H9 (cell line): ENCODE measurements at regions not wholly inside any gene's neighbourhood (a gene's known extent, or its start where the extent isn't known, plus 50 kb on each side); places are given as distances from the start of the nearest gene placed in this dataset.
A peak's percentile ranks its signal among the peaks of the same experiment; 100 is the strongest.

ENCODE experiments used
- DNase-seq: peaks from one replicate; pipeline ENCODE4 v3.0.0-alpha.2; 2017
- H2AFZ ChIP-seq: one replicate; pipeline ENCODE4 v1.6.1; 2013; ENCODE audit warnings: mild to moderate bottlenecking, low read length, control low read depth, moderate library complexity
- H2AK5ac ChIP-seq: 2 replicates; pipeline ENCODE4 v1.6.1; 2013; ENCODE audit warnings: low read length, control low read depth, mixed read lengths; ENCODE audit not compliant: insufficient read length
- H2BK120ac ChIP-seq: one replicate; pipeline ENCODE4 v1.6.1; 2013; ENCODE audit warnings: low read depth, mild to moderate bottlenecking, low read length, control low read depth, inconsistent platforms; ENCODE audit not compliant: poor library complexity, severe bottlenecking
- H2BK12ac ChIP-seq: 2 replicates; pipeline ENCODE4 v1.6.1; 2013; ENCODE audit warnings: low read length, control low read depth, mixed read lengths, low read depth; ENCODE audit not compliant: insufficient read length
- H2BK15ac ChIP-seq: 2 replicates; pipeline ENCODE4 v1.6.1; 2013; ENCODE audit warnings: low read depth, low read length, control low read depth
- H2BK20ac ChIP-seq: one replicate; pipeline ENCODE4 v1.6.1; 2013; ENCODE audit warnings: low read depth, mild to moderate bottlenecking, low read length, control low read depth, inconsistent platforms; ENCODE audit not compliant: poor library complexity, severe bottlenecking
- H2BK5ac ChIP-seq: 2 replicates; pipeline ENCODE4 v1.6.1; 2013; ENCODE audit warnings: low read length, control low read depth, mixed read lengths; ENCODE audit not compliant: insufficient read length
- H3K14ac ChIP-seq: 2 replicates; pipeline ENCODE4 v1.6.1; 2013; ENCODE audit warnings: low read length, control low read depth; ENCODE audit not compliant: insufficient read depth
- H3K18ac ChIP-seq: 2 replicates; pipeline ENCODE4 v1.6.1; 2013; ENCODE audit warnings: low read depth, mild to moderate bottlenecking, mixed read lengths, low read length, control low read depth; ENCODE audit not compliant: insufficient read length
- H3K23ac ChIP-seq: 2 replicates; pipeline ENCODE4 v1.6.1; 2013; ENCODE audit warnings: low read length, control low read depth, mixed read lengths, low read depth; ENCODE audit not compliant: insufficient read length
- H3K23me2 ChIP-seq: 2 replicates; pipeline ENCODE4 v1.6.1; 2013; ENCODE audit warnings: low read depth, mild to moderate bottlenecking, mixed read lengths, low read length, control low read depth; ENCODE audit not compliant: insufficient read length, poor library complexity, severe bottlenecking
- H3K27ac ChIP-seq: 2 replicates; pipeline ENCODE4 v1.5.1; 2013; ENCODE audit warnings: low read length, control low read depth, mixed read lengths, low read depth; ENCODE audit not compliant: insufficient read length
- H3K27me3 ChIP-seq: 2 replicates; pipeline ENCODE4 v1.6.1; 2013; ENCODE audit warnings: low read length, control low read depth, inconsistent platforms; ENCODE audit not compliant: insufficient read depth
- H3K4ac ChIP-seq: 2 replicates; pipeline ENCODE4 v1.6.1; 2013; ENCODE audit warnings: low read depth, mild to moderate bottlenecking, control low read depth, inconsistent platforms, low read length, moderate library complexity
- H3K4me1 ChIP-seq: 2 replicates; pipeline ENCODE4 v1.6.1; 2013; ENCODE audit warnings: low read length, control low read depth, inconsistent platforms; ENCODE audit not compliant: insufficient read depth
- H3K4me2 ChIP-seq: 2 replicates; pipeline ENCODE4 v1.6.1; 2013; ENCODE audit warnings: low read length, control low read depth, mixed read lengths; ENCODE audit not compliant: insufficient read length, insufficient read depth
- H3K56ac ChIP-seq: 2 replicates; pipeline ENCODE4 v1.6.1; 2013; ENCODE audit warnings: low read depth, mild to moderate bottlenecking, mixed read lengths, low read length, control low read depth; ENCODE audit not compliant: insufficient read length
- H3K79me1 ChIP-seq: 2 replicates; pipeline ENCODE4 v1.6.1; 2013; ENCODE audit warnings: low read depth, mild to moderate bottlenecking, moderate library complexity, low read length, control low read depth, inconsistent platforms; ENCODE audit not compliant: insufficient read depth, poor library complexity, severe bottlenecking
- H3K79me2 ChIP-seq: 2 replicates; pipeline ENCODE4 v1.6.1; 2013; ENCODE audit warnings: low read length, control low read depth, inconsistent platforms; ENCODE audit not compliant: insufficient read depth
- H3K9ac ChIP-seq: 2 replicates; pipeline ENCODE4 v1.6.1; 2013; ENCODE audit warnings: low read length, control low read depth, mixed read lengths; ENCODE audit not compliant: insufficient read length; ENCODE audit errors: extremely low read depth
- H3K9me3 ChIP-seq: one replicate; pipeline ENCODE4 v1.6.1; 2013; ENCODE audit warnings: low read depth, low read length, inconsistent platforms; ENCODE audit not compliant: control insufficient read depth
- H3T11ph ChIP-seq: one replicate; pipeline ENCODE4 v1.6.1; 2013; ENCODE audit warnings: mild to moderate bottlenecking, low read length, control low read depth, inconsistent platforms
- H4K20me1 ChIP-seq: one replicate; pipeline ENCODE4 v1.6.1; 2013; ENCODE audit not compliant: control insufficient read depth, insufficient read length, insufficient read depth
- H4K5ac ChIP-seq: 2 replicates; pipeline ENCODE4 v1.6.1; 2013; ENCODE audit warnings: low read depth, mild to moderate bottlenecking, mixed read lengths, low read length, control low read depth; ENCODE audit not compliant: insufficient read length
- H4K8ac ChIP-seq: replicated peaks from 2 replicates; pipeline ENCODE4 v1.6.1; 2013; ENCODE audit warnings: low read length, control low read depth, mixed read lengths, low read depth; ENCODE audit not compliant: insufficient read length
- H4K91ac ChIP-seq: 2 replicates; pipeline ENCODE4 v1.6.1; 2013; ENCODE audit warnings: low read depth, mild to moderate bottlenecking, moderate library complexity, mixed read lengths, low read length, control low read depth; ENCODE audit not compliant: insufficient read length
- H3K27ac Mint-ChIP-seq, 3 experiments: 2 replicates in 2 of 3; 3 replicates in 1 of 3; pipeline ENCODE4 v1.8.0; 2020 to 2021; ENCODE audit warnings: mixed read lengths in 3 of 3, mild to moderate bottlenecking in 1 of 3, moderate library complexity in 1 of 3
- H3K27me3 Mint-ChIP-seq: 2 replicates; pipeline ENCODE4 v1.8.0; 2021; ENCODE audit warnings: low read depth, mild to moderate bottlenecking, moderate library complexity, mixed read lengths
- H3K36me3 Mint-ChIP-seq, 3 experiments: 2 replicates in 2 of 3; 3 replicates in 1 of 3; pipeline ENCODE4 v1.8.0; 2020 to 2021; ENCODE audit warnings: low read depth in 3 of 3, mixed read lengths in 3 of 3; ENCODE audit not compliant: insufficient read depth in 1 of 3
- H3K4me1 Mint-ChIP-seq, 2 experiments: 2 replicates each; pipeline ENCODE4 v1.8.0; 2020; ENCODE audit warnings: mixed read lengths in 2 of 2
- H3K4me3 Mint-ChIP-seq, 2 experiments: 2 replicates in 1 of 2; 3 replicates in 1 of 2; pipeline ENCODE4 v1.8.0; 2020 to 2021; ENCODE audit warnings: mild to moderate bottlenecking in 2 of 2, mixed read lengths in 2 of 2, moderate library complexity in 1 of 2
- H3K9me3 Mint-ChIP-seq, 2 experiments: 2 replicates in 1 of 2; 3 replicates in 1 of 2; pipeline ENCODE4 v1.8.0; 2020; ENCODE audit warnings: mild to moderate bottlenecking in 2 of 2, mixed read lengths in 2 of 2, moderate library complexity in 1 of 2
- WGBS: extraction: QIAGEN DNeasy Blood & Tissue Kit; methylation state at CpG from one replicate; pipeline ENCODE4 v1.1.7; 2013; ENCODE audit warnings: missing lambda C conversion rate, low lambda C conversion rate, mixed read lengths; ENCODE audit not compliant: insufficient read length; ENCODE audit errors: extremely low coverage; 5-methylcytosine and 5-hydroxymethylcytosine counted together
- TF ChIP-seq, protein P1 (sequence below): fragments of 200-600 bp; sonication (generic); conservative IDR thresholded peaks from 3 replicates; pipeline ENCODE4 v1.8.0; 2021; ENCODE audit warnings: antibody characterized with exemption, mild to moderate bottlenecking

DNA sequence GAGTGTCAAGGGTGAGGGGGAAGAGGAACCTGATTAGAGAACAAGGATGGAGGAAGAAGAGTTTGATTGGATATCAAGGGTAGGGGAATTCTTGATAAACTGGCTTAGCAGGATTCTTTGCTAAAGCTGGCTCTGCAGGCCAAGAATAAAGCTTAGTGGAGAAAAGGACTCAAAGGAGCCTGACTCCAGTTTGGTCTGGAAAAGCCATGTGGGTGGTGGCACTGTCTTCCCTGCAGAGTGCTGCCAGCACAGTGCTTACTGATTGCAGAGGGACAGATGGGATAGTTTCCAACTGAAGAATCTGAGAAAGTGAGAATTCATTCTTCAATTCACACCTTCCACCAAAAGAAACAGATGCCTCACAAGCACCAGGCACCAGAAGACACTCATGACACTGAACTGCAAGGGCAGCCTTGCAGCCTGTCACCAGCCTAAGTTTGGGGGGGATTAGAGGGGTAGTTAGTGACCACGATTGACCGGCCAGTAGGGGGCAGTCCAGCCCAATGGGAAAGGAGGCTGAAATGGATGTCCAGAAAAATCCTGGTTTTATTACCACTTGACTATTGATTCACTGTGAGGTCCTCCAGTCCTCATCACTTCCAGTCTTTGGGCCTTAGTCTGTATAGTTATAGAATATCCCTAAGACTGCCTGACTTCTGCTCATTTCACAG, 334.5 kb downstream of the SMAD2 start:
- no peak overlapping the region for H2BK12ac ChIP-seq
- H3K27ac ChIP-seq: no peak overlapping the region
- TF ChIP-seq, protein P1, sequence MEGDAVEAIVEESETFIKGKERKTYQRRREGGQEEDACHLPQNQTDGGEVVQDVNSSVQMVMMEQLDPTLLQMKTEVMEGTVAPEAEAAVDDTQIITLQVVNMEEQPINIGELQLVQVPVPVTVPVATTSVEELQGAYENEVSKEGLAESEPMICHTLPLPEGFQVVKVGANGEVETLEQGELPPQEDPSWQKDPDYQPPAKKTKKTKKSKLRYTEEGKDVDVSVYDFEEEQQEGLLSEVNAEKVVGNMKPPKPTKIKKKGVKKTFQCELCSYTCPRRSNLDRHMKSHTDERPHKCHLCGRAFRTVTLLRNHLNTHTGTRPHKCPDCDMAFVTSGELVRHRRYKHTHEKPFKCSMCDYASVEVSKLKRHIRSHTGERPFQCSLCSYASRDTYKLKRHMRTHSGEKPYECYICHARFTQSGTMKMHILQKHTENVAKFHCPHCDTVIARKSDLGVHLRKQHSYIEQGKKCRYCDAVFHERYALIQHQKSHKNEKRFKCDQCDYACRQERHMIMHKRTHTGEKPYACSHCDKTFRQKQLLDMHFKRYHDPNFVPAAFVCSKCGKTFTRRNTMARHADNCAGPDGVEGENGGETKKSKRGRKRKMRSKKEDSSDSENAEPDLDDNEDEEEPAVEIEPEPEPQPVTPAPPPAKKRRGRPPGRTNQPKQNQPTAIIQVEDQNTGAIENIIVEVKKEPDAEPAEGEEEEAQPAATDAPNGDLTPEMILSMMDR: peak; percentile 87
- no peaks in the 10 kb centered on the region for H3K79me1 ChIP-seq
- no peak overlapping the region for H3K14ac ChIP-seq
- H4K8ac ChIP-seq: no peak overlapping the region
- no peak overlapping the region for H4K5ac ChIP-seq
- DNase-seq: peak; percentile 48
- H3K4me2 ChIP-seq: no peak overlapping the region
- no peaks in the 10 kb centered on the region for H4K20me1 ChIP-seq
- H2BK5ac ChIP-seq: no peak overlapping the region
- WGBS: no CpG with 5 or more reads among the region's 2 CpGs
- no peaks in the 10 kb centered on the region for H3K9me3 ChIP-seq
- H4K91ac ChIP-seq: no peak overlapping the region
- H2BK20ac ChIP-seq: no peak overlapping the region
- no peaks in the 10 kb centered on the region for H3K27me3 ChIP-seq
- H2BK120ac ChIP-seq: no peak overlapping the region
- H3K9ac ChIP-seq: no peak overlapping the region
- peaks cover 0 to 4% (median 2%) of the 10 kb centered on the region in 3 experiments; a peak in 2 of 7 replicates for H3K36me3 Mint-ChIP-seq
- H3K4me1 ChIP-seq: no peaks in the 10 kb centered on the region; the same call in 1 of the 2 replicates
- H3K4ac ChIP-seq: no peak overlapping the region
- no peaks in the 10 kb centered on the region for H3K23me2 ChIP-seq
- H3K27ac Mint-ChIP-seq: no peak overlapping the region
- H3K18ac ChIP-seq: no peak overlapping the region
- no peak overlapping the region for H3K4me3 Mint-ChIP-seq
- H3K27me3 Mint-ChIP-seq: peaks cover 18% of the 10 kb centered on the region
- H3K4me1 Mint-ChIP-seq: peaks cover 24 to 27% of the 10 kb centered on the region in 2 experiments
- H2AFZ ChIP-seq: no peak overlapping the region
- H2BK15ac ChIP-seq: no peak overlapping the region
- no peak overlapping the region for H3K23ac ChIP-seq
- peaks cover 0 to 2% of the 10 kb centered on the region in 2 experiments; a peak in 3 of 5 replicates for H3K9me3 Mint-ChIP-seq
- H3K56ac ChIP-seq: no peak overlapping the region
- no peak overlapping the region for H3T11ph ChIP-seq
- no peak overlapping the region for H2AK5ac ChIP-seq
- H3K79me2 ChIP-seq: no peaks in the 10 kb centered on the region
